Common myeloid progenitor, CD34-positive (primary cell): ENCODE measurements at regions not wholly inside any gene's neighbourhood (a gene's known extent, or its start where the extent isn't known, plus 50 kb on each side); places are given as distances from the start of the nearest gene placed in this dataset.

Experiments
- CTCF ChIA-PET: fragments of 350-600 bp; sonication (Branson Sonifier 250); formaldehyde crosslinking; loops from one replicate; lab custom pipeline; 2021; ENCODE audit warnings: antibody characterized with exemption; lab: Charles Lee
- POLR2A ChIA-PET: fragments of 350-600 bp; sonication (Branson Sonifier 250); formaldehyde crosslinking; loops from one replicate; lab custom pipeline; 2021; ENCODE audit warnings: antibody characterized with exemption; lab: Charles Lee
- DNase-seq, 3 donors: peaks; one replicate each; pipeline versions ENCODE4 v3.0.0 to v3.0.0-alpha.2; 2013
- H3K27ac ChIP-seq, 2 experiments: 1 replicate in 1 of 2; 2 replicates in 1 of 2; pipeline ENCODE4 v1.7.0; 2013; ENCODE audit warnings: inconsistent platforms in 2 of 2, low read length in 2 of 2, mild to moderate bottlenecking in 2 of 2, low read depth in 1 of 2, moderate library complexity in 1 of 2; ENCODE audit not compliant: severe bottlenecking in 2 of 2, insufficient read depth in 1 of 2, poor library complexity in 1 of 2
- H3K27me3 ChIP-seq, 5 experiments: replicated peaks in 2 of 5; 1 replicate in 3 of 5; 2 replicates in 2 of 5; pipeline versions ENCODE4 v1.6.1 to v1.7.0; 2013; ENCODE audit warnings: low read length in 4 of 5, mild to moderate bottlenecking in 2 of 5, moderate library complexity in 2 of 5, inconsistent platforms in 1 of 5; ENCODE audit not compliant: insufficient read depth in 5 of 5, control insufficient read depth in 4 of 5
- H3K36me3 ChIP-seq, 4 experiments: 1 replicate in 2 of 4; 2 replicates in 2 of 4; pipeline versions ENCODE4 v1.6.1 to v1.7.0; 2013; ENCODE audit warnings: low read length in 3 of 4, control low read depth in 1 of 4, mild to moderate bottlenecking in 1 of 4; ENCODE audit not compliant: control insufficient read depth in 4 of 4, insufficient read depth in 4 of 4
- H3K4me1 ChIP-seq, 4 experiments: 1 replicate in 3 of 4; 2 replicates in 1 of 4; pipeline versions ENCODE4 v1.6.1 to v1.7.1; 2013; ENCODE audit warnings: low read length in 3 of 4, mild to moderate bottlenecking in 3 of 4, control low read depth in 1 of 4, inconsistent platforms in 1 of 4, moderate library complexity in 1 of 4; ENCODE audit not compliant: control insufficient read depth in 4 of 4, insufficient read depth in 4 of 4; ENCODE audit errors: control extremely low read depth in 1 of 4
- H3K4me3 ChIP-seq, 7 experiments: 1 replicate in 4 of 7; 2 replicates in 3 of 7; pipeline versions ENCODE4 v1.5.1 to v1.7.0; 2013; ENCODE audit warnings: mild to moderate bottlenecking in 7 of 7, low read length in 6 of 7, moderate library complexity in 6 of 7, inconsistent platforms in 2 of 7, low read depth in 2 of 7, control low read depth in 1 of 7; ENCODE audit not compliant: insufficient read depth in 4 of 7, control insufficient read depth in 1 of 7; ENCODE audit errors: extremely low read depth in 1 of 7
- H3K9me3 ChIP-seq, 5 experiments: 1 replicate in 4 of 5; 2 replicates in 1 of 5; pipeline versions ENCODE4 v1.6.1 to v1.7.1; 2013; ENCODE audit warnings: low read length in 4 of 5, mild to moderate bottlenecking in 2 of 5, inconsistent platforms in 1 of 5, low read depth in 1 of 5, moderate library complexity in 1 of 5; ENCODE audit not compliant: control insufficient read depth in 4 of 5, insufficient read depth in 2 of 5; ENCODE audit errors: control extremely low read depth in 1 of 5
- WGBS: methylation state at CpG from one replicate; pipeline ENCODE4 v1.1.5; 2013; ENCODE audit not compliant: insufficient coverage; 5-methylcytosine and 5-hydroxymethylcytosine counted together

DNA sequence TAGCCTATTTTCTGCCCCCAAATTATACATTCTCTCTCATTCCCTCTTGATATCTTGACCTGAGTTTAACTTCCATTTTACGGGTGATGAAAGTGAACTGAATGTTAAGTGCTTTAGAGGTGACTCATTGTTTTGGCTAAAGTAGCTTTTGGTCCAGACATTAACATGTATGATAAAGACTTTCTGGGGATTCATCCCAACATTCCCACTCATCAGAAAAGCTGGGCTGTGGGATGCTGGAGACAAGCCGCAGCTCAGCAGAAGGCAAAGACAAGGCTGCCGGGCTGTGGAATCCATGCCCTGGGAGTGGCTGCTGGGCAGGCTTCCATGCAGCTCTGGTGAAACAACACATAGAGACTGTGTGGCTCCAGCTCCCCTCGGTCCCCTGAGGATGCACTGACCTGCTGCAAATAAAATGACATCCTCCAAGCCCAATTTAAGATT is 89.9 kb upstream of the SYNDIG1 start:
- no peaks in the 10 kb centered on the region for H3K9me3 ChIP-seq
- DNase-seq, result no peak
- no peaks in the 10 kb centered on the region for H3K27me3 ChIP-seq
- ChIA-PET POLR2A (interaction anchor here (0.6 kb wide), 1 partner anchor 557 kb away, joined by 3 read pairs; no protein-coding TSS in a partner anchor), CTCF (interaction anchor here (1.4 kb wide), 1 partner anchor 9 kb away, joined by 4 read pairs; no protein-coding TSS in a partner anchor)
- H3K27ac ChIP-seq, result no peak overlapping the region
- 100% methylated on average over 2 of the region's 4 CpGs for WGBS
- H3K36me3 ChIP-seq, result no peaks in the 10 kb centered on the region
- H3K4me3 ChIP-seq, result no peak overlapping the region
- peaks cover 4 to 26% (median 11%) of the 10 kb centered on the region in 4 experiments for H3K4me1 ChIP-seq

GRCh38 chr20:24378661-24379483 is 90.6 kb upstream of the SYNDIG1 start:
- ChIA-PET POLR2A (interaction anchor here (0.6 kb wide), 1 partner anchor 557 kb away, joined by 3 read pairs; no protein-coding TSS in a partner anchor), CTCF (interaction anchor here (1.4 kb wide), 1 partner anchor 9 kb away, joined by 4 read pairs; no protein-coding TSS in a partner anchor)
- Histone ChIP-seq H3K4me1 (peaks cover 4 to 26% (median 11%) of the 10 kb centered on the region in 4 experiments), H3K27ac (no peak overlapping the region), H3K27me3 (no peaks in the 10 kb centered on the region), H3K36me3 (no peaks in the 10 kb centered on the region), H3K4me3 (no peak overlapping the region), H3K9me3 (no peaks in the 10 kb centered on the region)
- no peak for DNase-seq
- 77% methylated on average over 6 of the region's 6 CpGs for WGBS

- Histone ChIP-seq H3K27ac (no peak overlapping the region), H3K4me1 (peaks cover 0 to 18% (median 8%) of the 10 kb centered on the region in 4 experiments), H3K36me3 (no peaks in the 10 kb centered on the region), H3K4me3 (peak overlapping the region in 1 of 7 experiments; percentile 11), H3K9me3 (no peaks in the 10 kb centered on the region), H3K27me3 (no peaks in the 10 kb centered on the region)
- ChIA-PET CTCF (no interaction called here), POLR2A (no interaction called here)
- no CpG with 5 or more reads among the region's 2 CpGs for WGBS
- peak; percentile 20 to 77 (median 74) for DNase-seq
Observed at GRCh38 chr20:24376311-24377099, 92.9 kb upstream of the SYNDIG1 start.

DNA sequence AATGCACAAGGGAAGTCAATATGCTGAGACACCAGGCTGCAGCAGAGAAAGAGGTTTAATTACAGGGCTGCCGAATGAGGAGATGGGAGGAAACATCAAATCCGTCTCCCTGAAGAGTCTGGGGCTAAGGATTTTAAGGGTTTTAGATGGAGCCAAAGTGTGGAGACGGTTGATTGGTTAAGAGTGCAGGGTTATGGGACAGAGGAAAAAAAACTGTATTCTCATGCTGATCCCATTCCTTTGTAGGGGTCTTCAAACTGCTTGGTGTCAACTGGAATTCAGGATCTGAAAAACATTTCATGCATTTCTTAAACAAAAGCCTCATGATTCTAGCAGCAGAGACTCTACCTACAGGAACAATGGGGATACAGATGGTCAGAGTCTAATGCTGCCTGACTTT is 96.1 kb upstream of the SYNDIG1 start:
- ChIA-PET CTCF (no interaction called here), POLR2A (no interaction called here)
- 95% methylated on average over 3 of the region's 3 CpGs for WGBS
- H3K36me3 ChIP-seq, result no peaks in the 10 kb centered on the region
- no peak overlapping the region for H3K27ac ChIP-seq
- no peak overlapping the region for H3K4me3 ChIP-seq
- peaks cover 0 to 11% (median 7%) of the 10 kb centered on the region in 4 experiments for H3K4me1 ChIP-seq
- H3K27me3 ChIP-seq, result no peaks in the 10 kb centered on the region
- DNase-seq, result no peak
- H3K9me3 ChIP-seq, result no peaks in the 10 kb centered on the region

DNA sequence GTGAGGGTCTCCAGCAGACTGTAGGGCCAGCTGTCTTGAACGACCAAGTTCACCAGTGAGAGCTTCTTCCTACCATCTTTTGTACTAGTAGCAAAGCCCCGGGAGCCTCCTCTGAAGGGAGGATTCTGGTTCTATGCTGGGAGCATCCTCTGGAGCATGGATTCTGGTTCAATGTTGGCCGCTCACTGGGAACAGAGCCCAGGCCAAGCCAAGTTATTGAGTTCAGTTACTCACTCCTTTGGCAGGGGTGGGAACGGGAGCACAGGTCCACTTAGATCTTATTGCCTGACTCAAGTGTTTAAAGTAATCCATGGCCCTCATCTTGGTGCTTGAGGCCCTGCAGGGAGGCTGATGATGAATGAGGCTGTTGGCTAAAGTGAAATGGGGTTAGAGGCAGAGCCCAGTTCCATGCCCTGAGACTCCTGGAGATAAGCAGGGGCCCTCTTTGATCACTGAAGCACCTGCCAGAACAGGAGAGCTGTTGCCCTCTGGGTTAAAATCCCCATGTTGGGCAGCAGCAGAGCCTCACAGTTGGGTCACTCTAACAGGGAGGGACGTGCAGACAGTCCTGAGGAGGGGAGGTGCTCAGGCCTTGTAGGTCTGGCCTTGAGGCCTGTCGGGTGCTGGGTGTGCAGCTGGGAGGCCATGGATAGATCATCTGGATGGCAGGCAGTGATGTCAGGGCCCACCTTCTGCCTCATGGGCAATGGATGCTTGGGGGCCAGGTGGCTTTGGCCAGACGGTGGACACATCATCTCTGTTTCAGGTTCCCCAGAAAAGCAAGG is 98.3 kb upstream of the SYNDIG1 start:
- H3K4me3 ChIP-seq, result no peak overlapping the region
- H3K4me1 ChIP-seq, result peaks cover 0 to 2% (median under 1%) of the 10 kb centered on the region in 4 experiments
- no peak overlapping the region for H3K27ac ChIP-seq
- H3K27me3 ChIP-seq, result no peaks in the 10 kb centered on the region
- 96% methylated on average over 7 of the region's 7 CpGs for WGBS
- DNase-seq, result no peak
- H3K9me3 ChIP-seq, result no peaks in the 10 kb centered on the region
- POLR2A ChIA-PET, result no interaction called here
- H3K36me3 ChIP-seq, result no peaks in the 10 kb centered on the region
- CTCF ChIA-PET, result interaction anchor here (1.2 kb wide), 1 partner anchor 11 kb away, joined by 3 read pairs; no protein-coding TSS in a partner anchor

DNA sequence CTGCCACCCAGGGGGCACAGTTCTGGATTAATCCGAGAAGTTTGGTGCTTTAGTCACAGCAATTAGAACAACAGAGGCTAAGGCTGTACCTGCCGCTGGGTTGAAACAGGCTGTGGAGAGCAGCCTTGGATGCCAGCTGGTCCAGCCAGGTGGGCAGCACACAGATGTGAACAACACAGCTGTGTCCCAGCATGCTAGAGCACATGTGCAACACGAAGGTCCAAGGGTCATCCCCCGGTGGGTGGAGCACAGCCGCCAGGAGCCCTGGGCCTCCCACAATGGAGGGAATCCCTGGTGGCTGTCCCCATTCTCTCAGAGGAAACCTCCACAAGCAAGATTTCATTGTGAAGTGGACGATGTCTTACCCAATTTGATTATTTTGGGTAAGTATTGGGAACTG is 99.2 kb upstream of the SYNDIG1 start:
- H3K36me3 ChIP-seq, result no peaks in the 10 kb centered on the region
- H3K9me3 ChIP-seq, result no peaks in the 10 kb centered on the region
- H3K27ac ChIP-seq, result no peak overlapping the region
- no peaks in the 10 kb centered on the region for H3K27me3 ChIP-seq
- 97% methylated on average over 6 of the region's 6 CpGs for WGBS
- no peaks in the 10 kb centered on the region for H3K4me1 ChIP-seq
- ChIA-PET POLR2A (no interaction called here), CTCF (no interaction called here)
- DNase-seq, result no peak
- no peak overlapping the region for H3K4me3 ChIP-seq
